PC-3 (cell line): ENCODE measurements at regions not wholly inside any gene's neighbourhood (a gene's known extent, or its start where the extent isn't known, plus 50 kb on each side); places are given as distances from the start of the nearest gene placed in this dataset.
"Not testable (repeated sequence)": the region's sequence is repeated elsewhere in the genome, so short reads cannot be mapped to it uniquely, and the experiment has no call there.

Experiments used
- ATAC-seq: fragments of 200-7000 bp; cut with Tn5 transposase; 2 replicates; pipeline ENCODE4 v1.9.1; 2020; ENCODE audit warnings: mild to moderate bottlenecking, moderate library complexity
- BruUV-seq: library from RNA; stranded (reverse); fragments of 400-500 nt; replicated peaks from 2 replicates; lab custom pipeline; 2021; lab: Mats Ljungman, UMichigan
- CTCF ChIA-PET: fragments of 300-600 bp; sonication (Branson Sonifier 250); formaldehyde crosslinking; loops from one replicate; lab custom pipeline; 2022; ENCODE audit warnings: antibody characterized with exemption; lab: Charles Lee
- POLR2A ChIA-PET: fragments of 300-600 bp; sonication (Branson Sonifier 250); formaldehyde crosslinking; loops from one replicate; lab custom pipeline; 2022; ENCODE audit warnings: antibody characterized with exemption; ENCODE audit not compliant: unreplicated experiment; lab: Charles Lee
- DNase-seq: peaks from one replicate; pipeline ENCODE4 v3.0.0-alpha.2; 2015
- H2AFZ ChIP-seq: fragments of 300-600 bp; sonication (generic); 2 replicates; pipeline ENCODE4 v1.6.0; 2016; ENCODE audit warnings: antibody characterized with exemption, low read length
- H3F3A ChIP-seq: fragments of 300-600 bp; sonication (generic); one replicate; pipeline ENCODE4 v1.6.0; 2017; ENCODE audit warnings: antibody characterized with exemption, low read length, control low read depth, mild to moderate bottlenecking; ENCODE audit not compliant: unreplicated experiment
- H3K27ac ChIP-seq: fragments of 300-600 bp; sonication (generic); 2 replicates; pipeline ENCODE4 v1.5.1; 2016; ENCODE audit warnings: mild to moderate bottlenecking, low read length
- H3K27me3 ChIP-seq: fragments of 300-600 bp; sonication (generic); 2 replicates; pipeline ENCODE4 v1.6.1; 2016; ENCODE audit warnings: low read length, mixed read lengths
- H3K36me3 ChIP-seq: fragments of 300-600 bp; sonication (generic); 2 replicates; pipeline ENCODE4 v1.6.1; 2016; ENCODE audit warnings: low read depth, mixed run types, low read length, mixed read lengths
- H3K4me1 ChIP-seq: fragments of 300-600 bp; sonication (generic); 2 replicates; pipeline ENCODE4 v1.5.1; 2016; ENCODE audit warnings: low read length; ENCODE audit not compliant: insufficient read depth
- H3K4me2 ChIP-seq: fragments of 300-600 bp; sonication (generic); 2 replicates; pipeline ENCODE4 v1.6.0; 2016; ENCODE audit warnings: low read length
- H3K4me3 ChIP-seq: fragments of 300-600 bp; sonication (generic); 2 replicates; pipeline ENCODE4 v1.5.1; 2016; ENCODE audit warnings: mild to moderate bottlenecking, low read length, mixed read lengths
- H3K79me2 ChIP-seq: fragments of 300-600 bp; sonication (generic); 2 replicates; pipeline ENCODE4 v1.6.1; 2017; ENCODE audit warnings: low read length, mixed read lengths
- H3K9ac ChIP-seq: fragments of 300-600 bp; sonication (generic); 2 replicates; pipeline ENCODE4 v1.6.0; 2016; ENCODE audit warnings: mild to moderate bottlenecking, low read length
- H3K9me2 ChIP-seq: fragments of 300-600 bp; sonication (generic); replicated peaks from 2 replicates; pipeline ENCODE4 v1.6.1; 2016; ENCODE audit warnings: mixed run types, low read length, mixed read lengths
- H3K9me3 ChIP-seq: fragments of 300-600 bp; sonication (generic); 2 replicates; pipeline ENCODE4 v1.6.1; 2016; ENCODE audit warnings: low read length, mixed read lengths
- H4K20me1 ChIP-seq: fragments of 300-600 bp; sonication (generic); 2 replicates; pipeline ENCODE4 v1.6.1; 2016; ENCODE audit warnings: low read length, mixed read lengths
- EZH2 ChIP-seq: fragments of 300-600 bp; sonication (generic); IDR thresholded peaks from one replicate; pipeline ENCODE4 v1.6.1; 2017; ENCODE audit warnings: antibody characterized with exemption, mild to moderate bottlenecking, low read length; ENCODE audit not compliant: unreplicated experiment
- EZH2phosphoT487 ChIP-seq: fragments of 300-600 bp; sonication (generic); IDR thresholded peaks from 2 replicates; pipeline ENCODE4 v1.6.1; 2018; ENCODE audit warnings: mild to moderate bottlenecking, antibody characterized with exemption, low read length, borderline replicate concordance
- intact Hi-C: fragments of 100-400 bp; cut with micrococcal nuclease; formaldehyde crosslinking; loops from 2 replicates; pipeline ENCODE4 v1.9.0; 2023
- TF ChIP-seq, protein P1 (sequence below): fragments of 300-600 bp; sonication (generic); conservative IDR thresholded peaks from 2 replicates; pipeline ENCODE4 v1.5.1; 2017; ENCODE audit warnings: antibody characterized with exemption, low read depth, mild to moderate bottlenecking, low read length

- H3K9me3 ChIP-seq, result no peaks in the 10 kb centered on the region; the same call in 1 of the 2 replicates
- H4K20me1 ChIP-seq, result no peaks in the 10 kb centered on the region
- H3K9me2 ChIP-seq, result no peaks in the 10 kb centered on the region
- H3K4me1 ChIP-seq, result no peaks in the 10 kb centered on the region
- intact Hi-C loops, result loop anchor here (5.0 kb wide), 1 partner anchor 265 kb away; no protein-coding TSS in a partner anchor
- ATAC-seq, result peak; percentile 48; the same call in 1 of the 2 replicates
- H3K27ac ChIP-seq, result no peak overlapping the region
- CTCF ChIA-PET, result no interaction called here
- H3K79me2 ChIP-seq, result no peaks in the 10 kb centered on the region
- no peak overlapping the region for H3K9ac ChIP-seq
- H3K27me3 ChIP-seq, result no peaks in the 10 kb centered on the region
- no peak for TF ChIP-seq EZH2phosphoT487
- TF ChIP-seq, protein P1, sequence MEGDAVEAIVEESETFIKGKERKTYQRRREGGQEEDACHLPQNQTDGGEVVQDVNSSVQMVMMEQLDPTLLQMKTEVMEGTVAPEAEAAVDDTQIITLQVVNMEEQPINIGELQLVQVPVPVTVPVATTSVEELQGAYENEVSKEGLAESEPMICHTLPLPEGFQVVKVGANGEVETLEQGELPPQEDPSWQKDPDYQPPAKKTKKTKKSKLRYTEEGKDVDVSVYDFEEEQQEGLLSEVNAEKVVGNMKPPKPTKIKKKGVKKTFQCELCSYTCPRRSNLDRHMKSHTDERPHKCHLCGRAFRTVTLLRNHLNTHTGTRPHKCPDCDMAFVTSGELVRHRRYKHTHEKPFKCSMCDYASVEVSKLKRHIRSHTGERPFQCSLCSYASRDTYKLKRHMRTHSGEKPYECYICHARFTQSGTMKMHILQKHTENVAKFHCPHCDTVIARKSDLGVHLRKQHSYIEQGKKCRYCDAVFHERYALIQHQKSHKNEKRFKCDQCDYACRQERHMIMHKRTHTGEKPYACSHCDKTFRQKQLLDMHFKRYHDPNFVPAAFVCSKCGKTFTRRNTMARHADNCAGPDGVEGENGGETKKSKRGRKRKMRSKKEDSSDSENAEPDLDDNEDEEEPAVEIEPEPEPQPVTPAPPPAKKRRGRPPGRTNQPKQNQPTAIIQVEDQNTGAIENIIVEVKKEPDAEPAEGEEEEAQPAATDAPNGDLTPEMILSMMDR, result peak; percentile 64
- no peaks in the 10 kb centered on the region for H3K36me3 ChIP-seq
- BruUV-seq, result no TSS peak
- H3F3A ChIP-seq, result no peaks in the 10 kb centered on the region
- peak; percentile 72 for DNase-seq
- POLR2A ChIA-PET, result no interaction called here
- no peak overlapping the region for H3K4me2 ChIP-seq
- H2AFZ ChIP-seq, result no peak overlapping the region
- H3K4me3 ChIP-seq, result no peak overlapping the region
These were observed 425.3 kb downstream of the CSNK1G3 start for GRCh38 chr5:123937230-123937629.

- BruUV-seq, result no TSS peak
- ChIA-PET CTCF (no interaction called here), POLR2A (no interaction called here)
- DNase-seq, result no peak
- Histone ChIP-seq H3K9ac (no peak overlapping the region), H3K79me2 (no peaks in the 10 kb centered on the region), H3K4me3 (no peak overlapping the region), H3K4me2 (no peak overlapping the region), H3K4me1 (no peaks in the 10 kb centered on the region), H3K27ac (no peak overlapping the region), H2AFZ (no peak overlapping the region), H3F3A (no peaks in the 10 kb centered on the region), H3K9me2 (no peaks in the 10 kb centered on the region), H3K36me3 (no peaks in the 10 kb centered on the region), H4K20me1 (no peaks in the 10 kb centered on the region), H3K27me3 (no peaks in the 10 kb centered on the region), H3K9me3 (no peaks in the 10 kb centered on the region; the same call in 1 of the 2 replicates)
- intact Hi-C loops, result loop anchor here (5.0 kb wide), 1 partner anchor 264 kb away; no protein-coding TSS in a partner anchor
- no peak for TF ChIP-seq EZH2phosphoT487
- TF ChIP-seq, protein P1, result no peak
- no peak for TF ChIP-seq EZH2
- ATAC-seq, result no peak
These were observed 424.6 kb downstream of the CSNK1G3 start for GRCh38 chr5:123936548-123936947.

- H3K9ac ChIP-seq, H3K27ac ChIP-seq, H3K4me1 ChIP-seq, H3K79me2 ChIP-seq, DNase-seq, BruUV-seq, H3K9me3 ChIP-seq, H2AFZ ChIP-seq, H3K36me3 ChIP-seq, H3K4me3 ChIP-seq, POLR2A ChIA-PET, ATAC-seq, CTCF ChIA-PET, intact Hi-C loops, H3K9me2 ChIP-seq, H4K20me1 ChIP-seq, H3F3A ChIP-seq, H3K27me3 ChIP-seq, H3K4me2 ChIP-seq: not testable (repeated sequence)
These were observed 421.8 kb downstream of the CSNK1G3 start for GRCh38 chr5:123933812-123934211.
